Lower leg skin (tissue), 4 donors: ENCODE measurements at regions not wholly inside any gene's neighbourhood (a gene's known extent, or its start where the extent isn't known, plus 50 kb on each side); places are given as distances from the start of the nearest gene placed in this dataset.

Source experiments
- DNase-seq, 2 donors: peaks; one replicate each; pipeline ENCODE4 v3.0.0-alpha.2; 2019; ENCODE audit warnings: low spot score in 2 of 2
- H3K4me3 ChIP-seq: fragments of 200-600 bp; sonication (generic); 2 replicates; pipeline ENCODE4 v1.5.1; 2017; ENCODE audit warnings: mild to moderate bottlenecking, low read depth; ENCODE audit not compliant: poor library complexity, severe bottlenecking
- POLR2A ChIP-seq, 2 donors: fragments of 450-650 bp; IDR thresholded peaks; one replicate each; pipeline ENCODE4 v1.6.1; 2016 to 2017; ENCODE audit warnings: antibody characterized with exemption in 2 of 2, mild to moderate bottlenecking in 1 of 2, moderate library complexity in 1 of 2
- WGBS, 2 donors: methylation state at CpG; one replicate each; pipeline ENCODE4 v1.1.5; 2018; 5-methylcytosine and 5-hydroxymethylcytosine counted together
- intact Hi-C: fragments of 100-400 bp; cut with DNase I; formaldehyde crosslinking; loops from one replicate; pipeline ENCODE4 v1.15.0; 2023; ENCODE audit warnings: low total_unique reads
- TF ChIP-seq, protein P1 (sequence below), 3 donors: fragments of 450-650 bp; IDR thresholded peaks; one replicate each; pipeline ENCODE4 v1.5.1; 2016; ENCODE audit warnings: antibody characterized with exemption in 3 of 3, mild to moderate bottlenecking in 3 of 3, moderate library complexity in 2 of 3

DNA sequence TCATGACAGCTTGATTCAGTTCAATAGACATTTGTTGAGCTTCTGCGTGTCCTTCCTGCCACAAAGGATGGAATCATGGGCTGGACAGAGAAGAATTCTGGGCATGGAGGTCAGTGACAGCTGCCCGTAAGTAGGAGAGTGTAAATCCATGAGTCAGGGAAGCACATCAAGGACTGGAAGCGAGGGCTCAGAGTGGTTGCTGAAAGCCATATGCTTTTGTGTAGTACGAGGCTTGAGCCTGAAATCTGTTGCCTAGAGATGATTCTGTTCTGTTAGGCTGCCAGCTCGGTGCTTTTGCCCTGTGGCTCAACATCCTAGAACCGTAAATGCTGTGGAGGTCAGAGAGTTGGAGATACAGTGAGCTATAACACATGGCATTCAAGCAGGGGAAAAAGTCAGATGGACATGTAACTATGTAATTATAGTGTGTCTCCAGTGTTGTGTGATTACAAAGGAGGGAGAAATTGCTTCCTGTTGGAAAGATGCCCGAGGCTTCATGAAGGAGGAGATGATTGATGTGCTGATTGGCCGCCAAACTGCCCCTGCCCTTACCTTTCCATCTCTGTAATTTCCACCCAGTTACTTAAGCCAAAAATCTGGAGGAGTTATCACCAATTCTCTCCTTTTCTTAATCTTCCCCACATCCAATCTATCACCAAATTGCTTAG, 92.8 kb upstream of the CACNA1E start:
- TF ChIP-seq POLR2A (IDR thresholded peaks at IDR 0.05) = no peak
- TF ChIP-seq, protein P1, sequence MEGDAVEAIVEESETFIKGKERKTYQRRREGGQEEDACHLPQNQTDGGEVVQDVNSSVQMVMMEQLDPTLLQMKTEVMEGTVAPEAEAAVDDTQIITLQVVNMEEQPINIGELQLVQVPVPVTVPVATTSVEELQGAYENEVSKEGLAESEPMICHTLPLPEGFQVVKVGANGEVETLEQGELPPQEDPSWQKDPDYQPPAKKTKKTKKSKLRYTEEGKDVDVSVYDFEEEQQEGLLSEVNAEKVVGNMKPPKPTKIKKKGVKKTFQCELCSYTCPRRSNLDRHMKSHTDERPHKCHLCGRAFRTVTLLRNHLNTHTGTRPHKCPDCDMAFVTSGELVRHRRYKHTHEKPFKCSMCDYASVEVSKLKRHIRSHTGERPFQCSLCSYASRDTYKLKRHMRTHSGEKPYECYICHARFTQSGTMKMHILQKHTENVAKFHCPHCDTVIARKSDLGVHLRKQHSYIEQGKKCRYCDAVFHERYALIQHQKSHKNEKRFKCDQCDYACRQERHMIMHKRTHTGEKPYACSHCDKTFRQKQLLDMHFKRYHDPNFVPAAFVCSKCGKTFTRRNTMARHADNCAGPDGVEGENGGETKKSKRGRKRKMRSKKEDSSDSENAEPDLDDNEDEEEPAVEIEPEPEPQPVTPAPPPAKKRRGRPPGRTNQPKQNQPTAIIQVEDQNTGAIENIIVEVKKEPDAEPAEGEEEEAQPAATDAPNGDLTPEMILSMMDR (IDR thresholded peaks at IDR 0.05) = no peak
- DNase-seq = no peak
- no peak overlapping the region for H3K4me3 ChIP-seq
- whole genome bisulfite sequencing, 2 donors = 29 to 30% methylated on average over 8 of the region's 8 CpGs
- intact Hi-C loops = no loop called here

DNA sequence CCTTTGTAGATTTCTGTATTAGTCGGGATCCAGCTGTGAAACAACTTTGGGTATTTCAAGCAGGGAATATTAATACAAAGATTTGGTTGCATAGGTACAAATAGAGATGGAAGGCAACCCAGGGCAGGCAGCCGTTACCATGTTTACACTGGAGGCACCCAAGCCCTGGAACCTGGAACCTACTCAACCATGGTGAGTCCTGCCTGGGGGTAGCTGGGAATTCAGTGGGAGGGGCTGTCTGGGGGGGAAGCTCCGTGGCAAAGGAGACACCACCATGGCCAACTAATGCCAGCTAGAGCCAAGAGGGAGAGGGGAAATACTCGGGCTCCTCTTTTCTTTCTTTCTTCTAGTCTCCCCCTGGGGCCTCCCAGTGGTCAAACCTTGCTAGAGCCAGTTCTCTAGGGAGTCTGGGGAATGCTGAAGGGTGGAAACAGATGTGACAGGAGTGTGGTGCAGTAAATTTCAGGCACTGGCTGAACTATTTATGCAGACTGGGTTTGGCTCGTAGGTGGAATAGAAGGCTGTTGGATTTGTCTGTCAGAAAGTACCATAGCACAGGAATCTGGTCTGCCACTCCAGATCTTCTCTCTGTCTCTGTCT, 91.9 kb upstream of the CACNA1E start:
- 20 to 28% methylated on average over 5 of the region's 5 CpGs for WGBS, 2 donors
- intact Hi-C loops = no loop called here
- no peak for DNase-seq
- TF ChIP-seq, protein P1 (IDR thresholded peaks at IDR 0.05) = no peak
- TF ChIP-seq POLR2A (IDR thresholded peaks at IDR 0.05) = no peak
- H3K4me3 ChIP-seq = no peak overlapping the region

DNA sequence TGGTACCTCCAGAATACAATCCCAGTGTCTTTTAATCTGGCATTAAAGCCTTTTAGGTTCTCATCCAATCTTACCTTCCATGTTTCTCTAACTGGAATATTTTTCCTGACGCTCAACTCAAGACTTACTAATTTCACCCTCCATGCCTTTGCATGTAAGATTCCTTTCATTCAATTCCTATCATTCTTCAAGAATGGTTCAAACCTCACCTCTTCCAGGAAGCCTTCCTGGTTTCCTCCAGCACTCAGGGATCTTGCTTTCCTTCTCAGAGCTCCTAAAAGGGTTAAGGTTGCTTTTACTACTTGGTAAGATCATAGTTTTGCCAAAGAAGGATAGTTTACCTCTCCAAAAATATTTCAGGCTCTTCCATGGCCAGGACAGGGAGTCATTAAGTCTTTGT, 91.2 kb upstream of the CACNA1E start:
- no peak overlapping the region for H3K4me3 ChIP-seq
- 89 to 94% methylated on average over 1 of the region's 1 CpG for whole genome bisulfite sequencing, 2 donors
- DNase-seq = no peak
- TF ChIP-seq, protein P1 (IDR thresholded peaks at IDR 0.05) = no peak
- intact Hi-C loops = no loop called here

DNA sequence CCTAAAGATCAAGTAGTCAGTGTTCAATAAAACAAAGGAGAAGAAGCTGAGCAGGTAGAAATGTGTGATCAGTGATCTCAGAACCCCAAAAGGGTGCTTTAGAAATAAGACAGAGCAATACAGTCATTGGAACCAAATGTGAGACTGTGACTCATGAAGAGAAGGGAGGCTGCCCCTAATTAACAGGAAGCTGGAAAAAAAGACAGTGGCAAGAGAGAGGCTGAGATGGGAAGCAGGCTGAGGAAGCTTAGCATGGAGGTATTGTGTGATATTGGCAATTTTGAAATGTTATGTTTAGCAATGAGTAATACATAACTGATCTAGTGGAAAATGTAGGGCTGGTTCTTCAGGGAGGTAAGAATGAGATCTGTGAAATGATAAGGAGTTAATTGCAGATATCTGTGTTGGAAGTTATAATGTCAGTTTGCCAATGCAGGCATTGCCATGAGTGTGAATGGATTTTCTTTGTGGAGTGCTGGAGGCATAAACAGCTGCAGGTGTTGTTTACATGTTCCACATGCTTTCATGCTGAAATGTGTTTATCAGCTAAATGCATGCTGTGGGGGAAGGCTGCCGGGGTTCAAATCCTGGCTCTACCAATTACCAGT, 90.6 kb upstream of the CACNA1E start:
- WGBS, 2 donors = 29 to 37% methylated on average over 1 of the region's 1 CpG
- intact Hi-C loops = no loop called here
- no peak for DNase-seq
- H3K4me3 ChIP-seq = no peak overlapping the region
- TF ChIP-seq, protein P1 (IDR thresholded peaks at IDR 0.05) = no peak
- TF ChIP-seq POLR2A (IDR thresholded peaks at IDR 0.05) = no peak

DNA sequence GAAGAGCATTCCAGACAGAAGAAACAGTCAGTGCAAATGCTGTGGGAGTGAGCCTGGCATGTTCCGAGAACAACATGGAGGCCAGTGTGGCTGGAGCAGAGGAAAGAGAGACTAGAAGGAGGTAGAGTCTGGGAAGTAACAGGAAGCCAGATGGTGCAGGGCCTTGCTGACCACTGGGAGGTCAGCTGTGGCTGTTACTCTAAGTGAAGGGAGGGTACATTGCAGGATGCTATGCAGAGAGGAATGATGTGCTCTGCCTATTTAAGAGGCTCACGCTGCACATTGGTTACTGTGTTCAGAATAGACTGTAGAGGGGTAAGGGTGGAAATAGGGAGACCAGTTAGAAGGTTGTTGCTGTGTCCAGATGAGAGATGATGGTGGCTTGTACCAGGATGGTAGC, 88.6 kb upstream of the CACNA1E start:
- 93 to 94% methylated on average over 2 of the region's 2 CpGs for WGBS, 2 donors
- no peak for DNase-seq
- intact Hi-C loops = no loop called here
- no peak overlapping the region for H3K4me3 ChIP-seq
- TF ChIP-seq, protein P1 (IDR thresholded peaks at IDR 0.05) = no peak
- TF ChIP-seq POLR2A (IDR thresholded peaks at IDR 0.05) = no peak
